Stimulated activated CD8-positive, alpha-beta memory T cell treated with anti-CD3 and anti-CD28 coated beads, Interleukin-12 subunit alpha, Interleukin-12 subunit beta, amount 100 ng/mL, for 24 hours (primary cell): ENCODE measurements at regions not wholly inside any gene's neighbourhood (a gene's known extent, or its start where the extent isn't known, plus 50 kb on each side); places are given as distances from the start of the nearest gene placed in this dataset.

Source experiments
- DNase-seq: peaks from one replicate; pipeline ENCODE4 v3.0.0-alpha.2; 2020; ENCODE audit errors: extremely low read depth

- no peak for DNase-seq
Measured at GRCh38 chr2:15082105-15083058, 449.9 kb downstream of the LRATD1 start.

- no peak for DNase-seq
Measured at GRCh38 chr2:15084826-15085489, 452.4 kb downstream of the LRATD1 start.

- DNase-seq, result no peak
Measured at GRCh38 chr2:15092181-15092580, 459.7 kb downstream of the LRATD1 start.

GRCh38 chr2:15092691-15093090, 460.2 kb downstream of the LRATD1 start:
- DNase-seq, result no peak

GRCh38 chr2:15094161-15094560, 461.6 kb downstream of the LRATD1 start:
- DNase-seq, result no peak

GRCh38 chr2:15096873-15097272, 464.3 kb downstream of the NBAS start:
- no peak for DNase-seq

GRCh38 chr2:15107137-15107536, 454.0 kb downstream of the NBAS start:
- DNase-seq, result no peak

- DNase-seq, result no peak
Measured at GRCh38 chr2:15111718-15112117, 449.4 kb downstream of the NBAS start.

GRCh38 chr2:15112216-15112615, 448.9 kb downstream of the NBAS start:
- no peak for DNase-seq

GRCh38 chr2:15115776-15116175, 445.4 kb downstream of the NBAS start:
- DNase-seq, result no peak

- DNase-seq, result no peak
Measured at GRCh38 chr2:15116830-15117229, 444.3 kb downstream of the NBAS start.
